IPS-20b (cell line): ENCODE measurements at regions not wholly inside any gene's neighbourhood (a gene's known extent, or its start where the extent isn't known, plus 50 kb on each side); places are given as distances from the start of the nearest gene placed in this dataset.
"Not testable (repeated sequence)": the region's sequence is repeated elsewhere in the genome, so short reads cannot be mapped to it uniquely, and the experiment has no call there.

ENCODE experiments used
- H3K27ac ChIP-seq: one replicate; pipeline ENCODE4 v1.5.1; 2013; ENCODE audit warnings: low read length
- H3K27me3 ChIP-seq: 2 replicates; pipeline ENCODE4 v1.6.1; 2013; ENCODE audit warnings: mild to moderate bottlenecking, low read length, inconsistent platforms; ENCODE audit not compliant: insufficient read depth
- H3K36me3 ChIP-seq: 2 replicates; pipeline ENCODE4 v1.6.1; 2013; ENCODE audit warnings: low read depth, mild to moderate bottlenecking, inconsistent platforms, low read length, moderate library complexity; ENCODE audit not compliant: insufficient read depth
- H3K4me1 ChIP-seq: 2 replicates; pipeline ENCODE4 v1.6.1; 2013; ENCODE audit warnings: mild to moderate bottlenecking, control low read depth, inconsistent platforms, low read length, moderate library complexity; ENCODE audit not compliant: insufficient read depth
- H3K4me3 ChIP-seq: 2 replicates; pipeline ENCODE4 v1.5.1; 2013; ENCODE audit warnings: mild to moderate bottlenecking, low read length, inconsistent platforms
- H3K9ac ChIP-seq: 2 replicates; pipeline ENCODE4 v1.6.1; 2013; ENCODE audit warnings: low read depth, mild to moderate bottlenecking, inconsistent platforms, low read length, moderate library complexity
- H3K9me3 ChIP-seq: 2 replicates; pipeline ENCODE4 v1.6.1; 2013; ENCODE audit warnings: mild to moderate bottlenecking, low read depth, low read length, inconsistent platforms; ENCODE audit not compliant: insufficient read depth

- Histone ChIP-seq H3K27me3 (no peaks in the 10 kb centered on the region), H3K9ac (no peak overlapping the region), H3K9me3 (no peaks in the 10 kb centered on the region), H3K4me3 (0 out of 2 replicates have a peak overlapping the region, but pooled peaks have one; percentile 13), H3K27ac (no peak overlapping the region), H3K4me1 (peaks cover 13% of the 10 kb centered on the region), H3K36me3 (no peaks in the 10 kb centered on the region)
Measured at GRCh38 chr3:34145796-34146195, 347.4 kb downstream of the PDCD6IP start.

GRCh38 chr3:34146596-34146995 is 348.2 kb downstream of the PDCD6IP start:
- H3K27me3 ChIP-seq = no peaks in the 10 kb centered on the region
- H3K4me1 ChIP-seq = peaks cover 13% of the 10 kb centered on the region
- no peak overlapping the region for H3K9ac ChIP-seq
- no peaks in the 10 kb centered on the region for H3K9me3 ChIP-seq
- H3K36me3 ChIP-seq = no peaks in the 10 kb centered on the region
- no peak overlapping the region for H3K27ac ChIP-seq
- no peak overlapping the region for H3K4me3 ChIP-seq

DNA sequence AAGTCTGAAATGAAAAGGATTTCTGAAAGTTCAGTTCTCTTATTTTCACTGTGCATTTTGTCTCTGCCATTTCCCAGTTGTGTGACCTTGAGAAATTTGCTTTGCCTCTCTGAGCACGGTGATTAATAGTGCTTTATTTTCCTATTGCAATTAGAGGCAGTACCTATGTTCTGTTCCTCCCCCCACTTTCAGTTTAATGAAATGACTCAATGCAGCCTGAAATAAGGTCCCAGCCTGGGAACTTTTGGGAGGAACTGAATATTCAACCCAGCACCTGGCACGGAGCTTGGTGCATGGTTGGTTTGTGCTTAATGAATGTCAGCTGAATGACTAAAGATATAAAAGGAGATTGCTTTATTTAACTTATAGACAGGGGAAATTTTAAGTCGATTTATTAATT is 352.6 kb downstream of the PDCD6IP start:
- H3K4me3 ChIP-seq = no peak overlapping the region
- no peaks in the 10 kb centered on the region for H3K27me3 ChIP-seq
- H3K9ac ChIP-seq = no peak overlapping the region
- no peak overlapping the region for H3K27ac ChIP-seq
- H3K36me3 ChIP-seq = no peaks in the 10 kb centered on the region
- H3K4me1 ChIP-seq = peaks cover 4% of the 10 kb centered on the region; the same call in 1 of the 2 replicates
- no peaks in the 10 kb centered on the region for H3K9me3 ChIP-seq

DNA sequence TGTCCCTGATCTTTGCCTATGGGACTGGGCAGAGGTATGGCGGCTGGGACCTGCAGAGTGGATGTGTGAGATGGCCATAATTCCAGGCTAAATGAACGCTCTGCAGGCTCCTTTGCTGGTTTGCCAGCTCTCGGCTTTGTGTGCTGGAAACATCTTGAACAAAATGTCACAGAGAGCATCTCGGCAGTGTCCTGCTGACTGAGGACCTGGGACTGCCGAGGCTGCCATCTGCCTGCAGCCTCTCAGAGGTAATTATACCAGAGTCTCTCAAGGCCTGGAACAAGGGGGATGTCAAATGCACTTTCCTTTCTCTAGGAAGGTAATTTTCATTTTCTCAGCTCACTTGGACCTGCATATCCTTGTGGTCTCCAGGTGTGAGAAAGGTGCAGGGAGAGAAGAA is 354.2 kb downstream of the PDCD6IP start:
- no peak overlapping the region for H3K9ac ChIP-seq
- no peaks in the 10 kb centered on the region for H3K9me3 ChIP-seq
- no peaks in the 10 kb centered on the region for H3K4me1 ChIP-seq
- no peaks in the 10 kb centered on the region for H3K36me3 ChIP-seq
- no peaks in the 10 kb centered on the region for H3K27me3 ChIP-seq
- no peak overlapping the region for H3K27ac ChIP-seq
- no peak overlapping the region for H3K4me3 ChIP-seq

DNA sequence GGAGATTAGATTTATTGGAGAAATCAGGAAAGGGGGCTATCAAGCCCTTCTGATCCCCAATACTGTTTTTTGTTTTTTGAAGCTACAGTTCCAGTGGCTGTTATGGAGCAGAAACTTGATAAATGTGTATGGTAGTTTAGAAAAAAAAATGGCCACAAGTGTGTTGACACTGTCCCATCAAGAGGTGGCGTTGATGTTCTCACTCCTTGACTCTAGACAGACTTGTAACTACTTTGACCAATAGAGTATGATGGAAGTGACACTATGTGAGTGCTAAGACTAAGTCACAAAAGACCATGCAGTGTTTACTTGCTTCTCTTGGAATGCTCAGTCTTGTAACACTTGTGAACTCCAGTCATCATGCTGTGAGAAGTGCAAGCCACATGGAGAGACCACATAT is 356.7 kb downstream of the PDCD6IP start:
- Histone ChIP-seq H3K27me3 (no peaks in the 10 kb centered on the region), H3K9ac (no peak overlapping the region), H3K4me3 (no peak overlapping the region), H3K36me3 (no peaks in the 10 kb centered on the region), H3K27ac (no peak overlapping the region), H3K4me1 (no peaks in the 10 kb centered on the region), H3K9me3 (no peaks in the 10 kb centered on the region)

DNA sequence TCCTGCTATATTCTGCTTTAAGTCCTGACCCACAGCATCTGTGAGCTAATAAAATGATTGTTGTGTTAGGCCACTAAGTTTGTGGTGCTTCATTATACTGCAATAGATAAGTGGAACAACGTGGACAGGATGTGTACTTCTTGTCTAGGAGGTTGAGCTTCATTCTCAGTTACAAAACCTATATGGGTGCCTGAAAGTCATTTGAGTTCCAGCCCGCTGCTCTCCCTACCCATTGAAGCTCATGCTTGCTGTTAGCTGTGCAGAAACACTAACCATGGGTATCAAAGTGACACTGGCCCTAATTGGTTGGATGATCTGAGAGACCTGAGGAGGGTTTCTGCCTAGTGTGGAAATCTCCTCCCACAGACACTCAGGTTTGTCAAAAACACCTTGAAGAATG is 357.2 kb downstream of the PDCD6IP start:
- no peaks in the 10 kb centered on the region for H3K9me3 ChIP-seq
- H3K27me3 ChIP-seq = no peaks in the 10 kb centered on the region
- no peak overlapping the region for H3K9ac ChIP-seq
- no peak overlapping the region for H3K4me3 ChIP-seq
- no peaks in the 10 kb centered on the region for H3K36me3 ChIP-seq
- H3K27ac ChIP-seq = no peak overlapping the region
- H3K4me1 ChIP-seq = no peaks in the 10 kb centered on the region

DNA sequence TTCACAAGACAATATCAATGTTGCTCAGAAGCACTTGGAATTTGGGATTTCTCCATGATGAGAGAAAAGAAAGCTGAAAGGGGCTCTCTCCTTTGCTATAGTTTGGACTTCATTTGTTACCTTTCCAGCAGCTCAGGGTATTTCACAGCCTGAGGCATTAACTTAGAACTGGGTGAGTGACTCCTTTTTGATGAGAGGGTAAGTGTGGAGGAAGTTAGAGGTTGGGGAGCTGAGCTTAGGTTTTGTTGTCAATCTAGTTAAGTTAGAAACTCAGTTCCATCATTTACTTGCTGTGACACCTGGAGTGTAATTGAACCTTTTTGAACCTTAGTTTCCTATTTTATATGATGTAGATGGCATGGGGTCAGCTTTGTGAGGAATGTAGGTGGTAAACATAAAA is 359.1 kb downstream of the PDCD6IP start:
- Histone ChIP-seq H3K9ac (no peak overlapping the region), H3K27ac (no peak overlapping the region), H3K4me1 (no peaks in the 10 kb centered on the region), H3K27me3 (no peaks in the 10 kb centered on the region), H3K4me3 (no peak overlapping the region), H3K36me3 (no peaks in the 10 kb centered on the region), H3K9me3 (no peaks in the 10 kb centered on the region)

DNA sequence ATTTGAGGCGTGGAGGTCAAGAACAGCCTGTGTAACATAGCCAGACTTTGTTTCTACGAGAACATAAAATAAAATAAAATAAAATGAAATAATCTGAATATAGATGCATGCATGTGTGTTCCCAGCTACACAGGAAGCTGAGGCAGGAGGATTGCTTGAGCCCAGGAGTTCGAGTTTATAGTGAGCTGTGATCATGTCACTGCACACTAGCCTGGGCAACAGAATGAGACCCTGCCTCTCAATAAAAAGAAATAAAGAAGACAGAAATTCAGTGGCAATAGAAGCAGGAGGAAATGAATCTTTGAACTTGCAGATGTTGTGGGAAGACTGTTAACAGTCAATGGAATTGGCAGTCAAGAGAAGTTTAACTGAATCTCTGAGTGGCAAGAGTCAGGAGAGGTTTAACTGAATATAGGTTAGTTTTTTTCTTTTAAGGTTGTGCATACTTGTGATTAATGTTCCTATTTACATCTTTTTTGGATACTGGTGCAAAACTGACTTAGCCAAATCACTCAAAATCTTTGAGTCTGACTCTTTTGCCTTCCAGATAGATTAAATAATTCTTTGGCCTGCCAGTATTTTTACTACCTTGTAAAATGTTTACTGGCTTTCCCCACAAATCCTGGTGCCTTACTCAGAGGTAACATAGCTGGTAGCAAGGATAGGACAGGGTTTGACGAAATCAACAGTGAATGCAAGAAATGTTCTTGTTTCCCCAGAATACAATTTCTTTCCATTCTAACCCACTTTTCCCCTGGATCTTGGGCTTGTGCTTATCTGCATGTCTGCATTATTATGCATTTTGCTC is 361.4 kb downstream of the PDCD6IP start:
- Histone ChIP-seq H3K27me3 (no peaks in the 10 kb centered on the region), H3K4me1 (no peaks in the 10 kb centered on the region), H3K27ac (no peak overlapping the region), H3K36me3 (no peaks in the 10 kb centered on the region), H3K9ac (no peak overlapping the region), H3K4me3 (no peak overlapping the region), H3K9me3 (no peaks in the 10 kb centered on the region)

GRCh38 chr3:34169636-34170035 is 371.2 kb downstream of the PDCD6IP start:
- not testable (repeated sequence) for H3K9me3 ChIP-seq, H3K36me3 ChIP-seq, H3K27me3 ChIP-seq, H3K4me3 ChIP-seq, H3K9ac ChIP-seq, H3K27ac ChIP-seq, H3K4me1 ChIP-seq

GRCh38 chr3:34174740-34175139 is 376.3 kb downstream of the PDCD6IP start:
- no peaks in the 10 kb centered on the region for H3K9me3 ChIP-seq
- H3K4me3 ChIP-seq = no peak overlapping the region
- no peaks in the 10 kb centered on the region for H3K27me3 ChIP-seq
- no peak overlapping the region for H3K9ac ChIP-seq
- 0 out of 2 replicates have a peak, but pooled peaks cover 6% of the 10 kb centered on the region for H3K4me1 ChIP-seq
- no peak overlapping the region for H3K27ac ChIP-seq
- H3K36me3 ChIP-seq = no peaks in the 10 kb centered on the region

DNA sequence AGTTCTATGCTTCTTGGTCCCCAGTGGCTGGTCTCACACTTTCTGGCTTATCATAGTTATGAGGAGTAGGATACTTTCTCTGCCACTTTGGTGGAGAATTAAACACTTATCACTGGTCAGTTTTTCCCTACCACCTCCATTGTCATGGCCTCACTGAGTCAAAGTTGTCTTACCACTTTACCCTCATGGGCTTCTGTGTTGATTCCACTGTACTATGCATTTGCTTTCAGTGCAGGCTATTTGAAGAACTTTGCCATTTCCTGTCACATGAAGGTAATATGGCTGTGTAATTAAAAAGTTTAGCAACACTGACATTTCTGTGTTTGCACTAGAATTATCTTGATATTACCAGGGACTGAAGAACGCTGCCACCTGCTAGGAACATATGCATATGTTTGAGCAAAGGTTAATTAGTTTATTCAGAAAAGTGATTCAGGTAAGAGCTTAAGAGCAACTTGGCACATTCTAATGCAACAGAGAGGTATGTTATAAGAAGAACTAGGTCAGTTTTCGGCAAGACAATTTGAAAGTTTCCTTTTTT is 377.3 kb downstream of the PDCD6IP start:
- Histone ChIP-seq H3K36me3 (no peaks in the 10 kb centered on the region), H3K4me3 (no peak overlapping the region), H3K9ac (no peak overlapping the region), H3K27ac (no peak overlapping the region), H3K9me3 (no peaks in the 10 kb centered on the region), H3K4me1 (0 out of 2 replicates have a peak, but pooled peaks cover 6% of the 10 kb centered on the region), H3K27me3 (no peaks in the 10 kb centered on the region)

DNA sequence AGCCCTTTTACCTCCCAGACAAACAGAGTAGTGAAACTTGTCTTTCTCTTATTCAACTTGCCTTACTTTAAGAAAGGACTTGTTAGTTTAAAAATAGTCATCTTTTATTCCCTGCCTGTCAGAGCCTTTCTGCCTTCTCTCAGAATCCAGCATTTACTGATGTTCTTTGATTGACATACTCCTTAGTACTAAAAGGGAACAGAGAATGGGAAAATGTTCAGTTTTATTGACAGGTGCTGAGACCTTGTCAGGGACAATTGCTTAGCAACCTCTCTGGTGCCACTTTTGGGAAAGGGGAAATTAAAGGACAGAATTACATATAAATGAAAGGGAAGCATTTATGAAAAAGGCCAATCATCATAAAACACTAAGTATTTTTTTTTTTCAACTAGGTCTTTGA is 378.3 kb downstream of the PDCD6IP start:
- Histone ChIP-seq H3K9me3 (no peaks in the 10 kb centered on the region), H3K36me3 (no peaks in the 10 kb centered on the region), H3K4me1 (0 out of 2 replicates have a peak, but pooled peaks cover 6% of the 10 kb centered on the region), H3K27ac (no peak overlapping the region), H3K4me3 (no peak overlapping the region), H3K9ac (no peak overlapping the region), H3K27me3 (no peaks in the 10 kb centered on the region)
